OCI-LY7 (cell line): ENCODE measurements at regions not wholly inside any gene's neighbourhood (a gene's known extent, or its start where the extent isn't known, plus 50 kb on each side); places are given as distances from the start of the nearest gene placed in this dataset.

Source experiments
- BruUV-seq: library from RNA; stranded (reverse); fragments of 400-500 nt; replicated peaks from 2 replicates; lab custom pipeline; 2021; lab: Mats Ljungman, UMichigan
- CTCF ChIA-PET: fragments of 300-600 bp; sonication (Branson Sonifier 250); formaldehyde crosslinking; loops from one replicate; lab custom pipeline; 2022; ENCODE audit warnings: antibody characterized with exemption; ENCODE audit not compliant: unreplicated experiment; lab: Charles Lee
- POLR2A ChIA-PET: fragments of 300-600 bp; sonication (Branson Sonifier 250); formaldehyde crosslinking; loops from one replicate; lab custom pipeline; 2022; ENCODE audit warnings: antibody characterized with exemption; lab: Charles Lee
- DNase-seq: peaks from one replicate; pipeline ENCODE4 v3.0.0-alpha.2; 2015; ENCODE audit warnings: low spot score
- H2AFZ ChIP-seq: fragments of 200-600 bp; sonication (generic), shearing (Covaris generic); 2 replicates; pipeline ENCODE4 v1.6.1; 2014; ENCODE audit warnings: mild to moderate bottlenecking, antibody characterized with exemption, low read length, moderate library complexity
- H3K27ac ChIP-seq: fragments of 200-600 bp; sonication (generic); 2 replicates; pipeline ENCODE4 v1.5.1; 2014; ENCODE audit warnings: mixed run types, low read depth, mild to moderate bottlenecking, moderate library complexity, low read length, inconsistent platforms; ENCODE audit not compliant: poor library complexity, severe bottlenecking
- H3K36me3 ChIP-seq: fragments of 200-600 bp; sonication (generic); 2 replicates; pipeline ENCODE4 v1.6.1; 2014; ENCODE audit warnings: mild to moderate bottlenecking, antibody characterized with exemption, low read length, moderate library complexity, mixed read lengths; ENCODE audit not compliant: insufficient read depth
- H3K4me1 ChIP-seq: fragments of 200-600 bp; sonication (generic); 2 replicates; pipeline ENCODE4 v1.5.1; 2014; ENCODE audit warnings: mild to moderate bottlenecking, low read length; ENCODE audit not compliant: insufficient read depth, poor library complexity, severe bottlenecking
- H3K4me2 ChIP-seq: fragments of 200-600 bp; sonication (generic); 2 replicates; pipeline ENCODE4 v1.6.1; 2014; ENCODE audit warnings: mild to moderate bottlenecking, low read length
- H3K4me3 ChIP-seq: fragments of 200-600 bp; sonication (generic); 2 replicates; pipeline ENCODE4 v1.5.1; 2014; ENCODE audit warnings: mild to moderate bottlenecking, low read depth, low read length; ENCODE audit not compliant: poor library complexity, severe bottlenecking
- H3K79me2 ChIP-seq: fragments of 200-600 bp; sonication (generic); 2 replicates; pipeline ENCODE4 v1.6.1; 2016; ENCODE audit warnings: low read depth, mild to moderate bottlenecking, low read length, moderate library complexity, mixed read lengths; ENCODE audit not compliant: insufficient read depth
- H3K9me2 ChIP-seq: fragments of 200-600 bp; sonication (generic); 2 replicates; pipeline ENCODE4 v1.6.1; 2016; ENCODE audit warnings: mild to moderate bottlenecking, low read length, mixed read lengths; ENCODE audit not compliant: insufficient read depth
- H3K9me3 ChIP-seq: fragments of 200-600 bp; sonication (generic); 2 replicates; pipeline ENCODE4 v1.6.1; 2014; ENCODE audit warnings: mild to moderate bottlenecking, mixed run types, low read length, mixed read lengths
- H4K20me1 ChIP-seq: fragments of 200-600 bp; sonication (generic); 2 replicates; pipeline ENCODE4 v1.6.1; 2014; ENCODE audit warnings: mild to moderate bottlenecking, antibody characterized with exemption, low read length, moderate library complexity, mixed read lengths; ENCODE audit not compliant: insufficient read depth
- CTCF ChIP-seq: fragments of 200-600 bp; sonication (generic); conservative IDR thresholded peaks from 2 replicates; pipeline ENCODE4 v1.5.1; 2014; ENCODE audit warnings: mild to moderate bottlenecking, antibody characterized with exemption, low read length, moderate library complexity, mixed read lengths
- EZH2phosphoT487 ChIP-seq: fragments of 200-600 bp; sonication (generic); IDR thresholded peaks from 2 replicates; pipeline ENCODE4 v1.6.1; 2018; ENCODE audit warnings: low read depth, borderline replicate concordance, mild to moderate bottlenecking, mixed run types, antibody characterized with exemption, low read length, moderate library complexity, mixed read lengths
- intact Hi-C: fragments of 100-400 bp; cut with micrococcal nuclease; formaldehyde crosslinking; loops from one replicate; pipeline ENCODE4 v1.10.0; 2022; ENCODE audit not compliant: unreplicated experiment

GRCh38 chr4:60891947-60892346, 308.2 kb upstream of the ADGRL3 start:
- Histone ChIP-seq H3K4me3 (no peak overlapping the region), H3K79me2 (no peaks in the 10 kb centered on the region), H3K9me2 (no peaks in the 10 kb centered on the region), H3K4me2 (no peak overlapping the region), H3K4me1 (no peaks in the 10 kb centered on the region), H3K27ac (no peak overlapping the region), H3K36me3 (no peaks in the 10 kb centered on the region), H3K9me3 (no peaks in the 10 kb centered on the region), H4K20me1 (no peaks in the 10 kb centered on the region), H2AFZ (no peak overlapping the region)
- ChIA-PET POLR2A (no interaction called here), CTCF (no interaction called here)
- no TSS peak for BruUV-seq
- intact Hi-C loops = no loop called here
- no peak for TF ChIP-seq EZH2phosphoT487
- no peak for TF ChIP-seq CTCF
- DNase-seq = no peak

GRCh38 chr4:60897415-60897814, 302.7 kb upstream of the ADGRL3 start:
- intact Hi-C loops = no loop called here
- ChIA-PET POLR2A (no interaction called here), CTCF (no interaction called here)
- no peak overlapping the region for H3K27ac ChIP-seq
- no peaks in the 10 kb centered on the region for H3K9me2 ChIP-seq
- no peaks in the 10 kb centered on the region for H3K9me3 ChIP-seq
- no peak overlapping the region for H3K4me3 ChIP-seq
- TF ChIP-seq EZH2phosphoT487 = no peak
- no peak for TF ChIP-seq CTCF
- H3K79me2 ChIP-seq = no peaks in the 10 kb centered on the region
- BruUV-seq = no TSS peak
- H2AFZ ChIP-seq = no peak overlapping the region
- DNase-seq = no peak
- no peak overlapping the region for H3K4me2 ChIP-seq
- no peaks in the 10 kb centered on the region for H3K4me1 ChIP-seq
- no peaks in the 10 kb centered on the region for H4K20me1 ChIP-seq
- H3K36me3 ChIP-seq = no peaks in the 10 kb centered on the region

- H3K79me2 ChIP-seq = no peaks in the 10 kb centered on the region
- intact Hi-C loops = no loop called here
- H4K20me1 ChIP-seq = no peaks in the 10 kb centered on the region
- no peaks in the 10 kb centered on the region for H3K36me3 ChIP-seq
- no peaks in the 10 kb centered on the region for H3K9me2 ChIP-seq
- DNase-seq = no peak
- no peak overlapping the region for H3K4me3 ChIP-seq
- ChIA-PET POLR2A (no interaction called here), CTCF (no interaction called here)
- no peak overlapping the region for H2AFZ ChIP-seq
- TF ChIP-seq EZH2phosphoT487 (no peak), CTCF (no peak)
- BruUV-seq = no TSS peak
- H3K9me3 ChIP-seq = no peaks in the 10 kb centered on the region
- no peak overlapping the region for H3K4me2 ChIP-seq
- H3K4me1 ChIP-seq = no peaks in the 10 kb centered on the region
- no peak overlapping the region for H3K27ac ChIP-seq
Observed at GRCh38 chr4:60905162-60905561, 295.0 kb upstream of the ADGRL3 start.
